Ectodermal cell (in vitro differentiated cells): ENCODE measurements at regions not wholly inside any gene's neighbourhood (a gene's known extent, or its start where the extent isn't known, plus 50 kb on each side); places are given as distances from the start of the nearest gene placed in this dataset.

Experiments used
- H3K27ac ChIP-seq: 2 replicates; pipeline ENCODE4 v1.7.0; 2013; ENCODE audit warnings: mild to moderate bottlenecking, low read depth, low read length; ENCODE audit not compliant: insufficient read depth, poor library complexity, severe bottlenecking
- H3K27me3 ChIP-seq: 2 replicates; pipeline ENCODE4 v1.7.0; 2013; ENCODE audit warnings: mild to moderate bottlenecking, low read length; ENCODE audit not compliant: insufficient read depth, control insufficient read depth, poor library complexity, severe bottlenecking
- H3K36me3 ChIP-seq: one replicate; pipeline ENCODE4 v1.7.0; 2013; ENCODE audit warnings: low read length; ENCODE audit not compliant: control insufficient read depth, insufficient read depth
- H3K4me1 ChIP-seq: one replicate; pipeline ENCODE4 v1.7.0; 2013; ENCODE audit warnings: low read length; ENCODE audit not compliant: control insufficient read depth, insufficient read depth
- H3K4me3 ChIP-seq: 2 replicates; pipeline ENCODE4 v1.7.0; 2013; ENCODE audit warnings: low read depth, low read length, control low read depth; ENCODE audit not compliant: insufficient read depth
- H3K9me3 ChIP-seq: 2 replicates; pipeline ENCODE4 v1.7.0; 2013; ENCODE audit warnings: mild to moderate bottlenecking, low read length, moderate library complexity; ENCODE audit not compliant: control insufficient read depth
- WGBS, 2 experiments: methylation state at CpG; one replicate each; pipeline ENCODE4 v1.1.7; 2013; ENCODE audit warnings: missing lambda C conversion rate in 2 of 2; 5-methylcytosine and 5-hydroxymethylcytosine counted together

- Histone ChIP-seq H3K27me3 (no peaks in the 10 kb centered on the region), H3K36me3 (no peaks in the 10 kb centered on the region), H3K4me3 (no peak overlapping the region), H3K27ac (no peak overlapping the region), H3K4me1 (peaks cover 3% of the 10 kb centered on the region), H3K9me3 (no peaks in the 10 kb centered on the region)
Measured at GRCh38 chr12:91824991-91825390, 320.7 kb downstream of the BTG1 start.

DNA sequence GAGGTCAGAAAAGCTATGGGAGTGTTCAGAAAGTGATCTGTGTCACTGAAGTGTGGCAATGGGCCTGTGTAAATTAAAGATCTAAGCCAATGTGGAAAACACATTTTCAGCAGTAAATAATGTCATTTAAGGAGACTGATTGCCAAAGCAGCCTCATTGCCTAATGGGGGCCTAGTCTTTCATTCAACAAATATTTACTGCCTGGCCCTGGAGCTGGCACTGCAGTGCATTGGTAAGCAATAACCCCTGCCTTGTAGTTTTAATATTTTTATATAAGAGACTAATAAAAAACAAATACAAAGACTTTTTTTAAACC is 326.6 kb downstream of the BTG1 start:
- H3K27me3 ChIP-seq, result no peaks in the 10 kb centered on the region
- H3K36me3 ChIP-seq, result no peaks in the 10 kb centered on the region
- no peaks in the 10 kb centered on the region for H3K4me1 ChIP-seq
- H3K27ac ChIP-seq, result no peak overlapping the region
- no peaks in the 10 kb centered on the region for H3K9me3 ChIP-seq
- no peak overlapping the region for H3K4me3 ChIP-seq

DNA sequence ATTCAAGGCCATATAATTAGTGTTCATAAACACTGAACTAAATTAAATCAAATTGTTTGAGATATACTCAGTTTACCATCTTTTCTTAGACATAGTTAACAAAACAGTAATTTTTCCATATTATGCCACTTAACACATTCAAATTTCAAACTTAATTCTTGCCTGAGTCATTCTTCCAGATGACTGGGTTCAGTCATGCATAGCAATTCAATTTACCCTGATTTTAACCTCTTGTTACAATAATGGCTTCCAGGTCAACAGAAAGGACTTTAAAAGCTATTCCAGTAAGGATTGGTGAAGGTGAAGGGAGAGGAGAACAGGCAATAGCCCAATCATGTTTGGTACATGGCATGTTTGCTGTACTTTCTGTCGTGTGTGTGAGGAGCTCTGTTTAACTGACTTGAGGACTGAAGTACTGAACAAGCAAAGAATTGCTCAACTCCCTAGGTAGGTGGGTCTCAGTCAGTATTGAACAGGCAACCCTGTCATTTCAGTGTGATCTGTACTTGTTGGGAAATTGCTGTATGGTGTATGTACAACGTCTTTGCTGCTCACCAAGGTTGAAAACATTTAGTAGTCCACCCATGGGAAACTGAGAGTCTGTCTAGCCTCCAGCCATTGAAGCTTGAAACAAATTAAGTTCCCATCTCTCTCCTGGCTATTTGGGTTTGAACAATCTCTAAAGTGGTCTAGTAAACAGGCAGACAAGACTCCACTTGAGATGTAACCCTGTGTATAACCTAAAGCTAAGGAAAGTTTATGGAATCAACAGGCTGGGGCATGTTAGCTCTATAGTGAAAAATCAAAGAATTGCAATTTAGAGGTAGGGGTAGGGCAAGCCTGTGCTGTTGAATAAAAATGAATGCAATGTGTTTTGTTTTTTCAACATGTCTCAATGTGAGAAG is 327.2 kb downstream of the BTG1 start:
- Histone ChIP-seq H3K9me3 (no peaks in the 10 kb centered on the region), H3K4me3 (no peak overlapping the region), H3K27me3 (no peaks in the 10 kb centered on the region), H3K4me1 (no peaks in the 10 kb centered on the region), H3K27ac (no peak overlapping the region), H3K36me3 (no peaks in the 10 kb centered on the region)
- WGBS, 2 experiments, result 84 to 91% methylated on average over 2 of the region's 2 CpGs

GRCh38 chr12:91817517-91817916 is 328.1 kb downstream of the BTG1 start:
- Histone ChIP-seq H3K27me3 (no peaks in the 10 kb centered on the region), H3K36me3 (no peaks in the 10 kb centered on the region), H3K27ac (no peak overlapping the region), H3K4me1 (no peaks in the 10 kb centered on the region), H3K9me3 (no peaks in the 10 kb centered on the region), H3K4me3 (no peak overlapping the region)
- WGBS, 2 experiments, result 93 to 94% methylated on average over 2 of the region's 2 CpGs

DNA sequence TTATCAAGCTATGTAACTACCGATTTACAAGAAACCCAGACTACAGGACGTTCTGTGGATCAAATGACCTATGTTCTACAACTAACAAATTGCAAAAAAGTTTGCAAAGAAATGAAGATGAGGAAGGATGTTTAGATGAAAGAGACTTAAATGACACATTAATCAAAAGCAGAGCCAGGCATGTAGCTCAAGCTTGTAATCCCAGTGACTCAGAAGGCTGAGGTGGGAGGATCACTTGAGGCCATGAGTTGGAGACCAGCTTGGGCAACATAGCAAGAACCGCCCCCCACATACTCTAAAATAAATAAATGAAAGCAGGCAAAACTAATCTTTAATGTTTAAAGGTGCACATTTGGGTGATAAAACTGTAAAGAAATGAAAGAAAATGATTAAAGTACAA is 331.9 kb downstream of the BTG1 start:
- whole genome bisulfite sequencing, 2 experiments, result 100% methylated on average over 2 of the region's 3 CpGs
- H3K36me3 ChIP-seq, result no peaks in the 10 kb centered on the region
- H3K4me3 ChIP-seq, result no peak overlapping the region
- H3K27ac ChIP-seq, result no peak overlapping the region
- no peaks in the 10 kb centered on the region for H3K9me3 ChIP-seq
- H3K4me1 ChIP-seq, result no peaks in the 10 kb centered on the region
- H3K27me3 ChIP-seq, result no peaks in the 10 kb centered on the region

GRCh38 chr12:91811481-91812287 is 334.0 kb downstream of the BTG1 start:
- WGBS, 2 experiments, result 31 to 40% methylated on average over 4 of the region's 5 CpGs
- H3K9me3 ChIP-seq, result no peaks in the 10 kb centered on the region
- no peak overlapping the region for H3K27ac ChIP-seq

GRCh38 chr12:91810531-91811451 is 334.9 kb downstream of the BTG1 start:
- Histone ChIP-seq H3K4me3 (no peak overlapping the region), H3K36me3 (no peaks in the 10 kb centered on the region), H3K27me3 (no peaks in the 10 kb centered on the region), H3K27ac (no peak overlapping the region), H3K4me1 (no peaks in the 10 kb centered on the region), H3K9me3 (no peaks in the 10 kb centered on the region)
- 87 to 95% methylated on average over 3 of the region's 3 CpGs for WGBS, 2 experiments

More at GRCh38 chr12:91811481-91812287, 334.0 kb downstream of the BTG1 start:
- Histone ChIP-seq H3K4me3 (no peak overlapping the region), H3K36me3 (no peaks in the 10 kb centered on the region), H3K27me3 (no peaks in the 10 kb centered on the region), H3K4me1 (no peaks in the 10 kb centered on the region)

DNA sequence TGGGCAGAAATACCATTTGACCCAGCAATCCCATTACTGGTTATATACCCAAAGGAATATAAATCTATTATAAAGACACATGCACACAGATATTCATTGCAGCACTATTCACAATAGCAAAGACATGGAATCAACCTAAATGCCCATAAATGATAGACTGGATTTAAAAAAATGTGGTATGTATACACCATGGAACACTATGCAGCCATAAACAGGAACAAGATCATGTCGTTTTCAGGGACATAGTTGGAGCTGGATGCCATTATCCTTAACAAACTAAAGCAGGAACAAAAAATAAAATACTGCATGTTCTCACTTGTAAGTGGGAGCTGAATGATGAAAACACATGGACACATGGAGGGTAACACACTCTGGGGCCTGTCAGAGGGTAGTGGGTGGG is 335.6 kb downstream of the BTG1 start:
- Histone ChIP-seq H3K4me1 (no peaks in the 10 kb centered on the region), H3K4me3 (no peak overlapping the region), H3K36me3 (no peaks in the 10 kb centered on the region), H3K27me3 (no peaks in the 10 kb centered on the region), H3K27ac (no peak overlapping the region), H3K9me3 (no peaks in the 10 kb centered on the region)
- WGBS, 2 experiments, result 88 to 100% methylated on average over 1 of the region's 1 CpG

GRCh38 chr12:91805031-91805430 is 340.6 kb downstream of the BTG1 start:
- Histone ChIP-seq H3K9me3 (no peaks in the 10 kb centered on the region), H3K36me3 (no peaks in the 10 kb centered on the region), H3K27ac (no peak overlapping the region), H3K4me3 (no peak overlapping the region), H3K4me1 (no peaks in the 10 kb centered on the region), H3K27me3 (no peaks in the 10 kb centered on the region)
- WGBS, 2 experiments, result 95% methylated on average over 5 of the region's 5 CpGs

GRCh38 chr12:91804533-91804932 is 341.1 kb downstream of the BTG1 start:
- no peaks in the 10 kb centered on the region for H3K27me3 ChIP-seq
- H3K4me1 ChIP-seq, result no peaks in the 10 kb centered on the region
- H3K9me3 ChIP-seq, result no peaks in the 10 kb centered on the region
- 86 to 95% methylated on average over 1 of the region's 1 CpG for WGBS, 2 experiments
- no peak overlapping the region for H3K27ac ChIP-seq
- no peak overlapping the region for H3K4me3 ChIP-seq
- H3K36me3 ChIP-seq, result no peaks in the 10 kb centered on the region
